HCT116 (cell line): ENCODE measurements at regions not wholly inside any gene's neighbourhood (a gene's known extent, or its start where the extent isn't known, plus 50 kb on each side); places are given as distances from the start of the nearest gene placed in this dataset.

ENCODE experiments used
- ATF3 ChIP-seq: IDR thresholded peaks from 2 replicates; pipeline ENCODE4 v1.6.1; 2012
- CTCF ChIP-seq, 3 experiments: fragments of 200-600 bp in 1 of 3; sonication (generic) in 1 of 3; IDR thresholded peaks in 2 of 3; conservative IDR thresholded peaks in 1 of 3; 2 replicates each; pipeline ENCODE4 v1.5.1; 2012 to 2017; ENCODE audit warnings: low read depth in 2 of 3, low read length in 2 of 3, antibody characterized with exemption in 1 of 3, borderline replicate concordance in 1 of 3, control low read depth in 1 of 3, mild to moderate bottlenecking in 1 of 3, mixed read lengths in 1 of 3, mixed run types in 1 of 3, moderate library complexity in 1 of 3; ENCODE audit not compliant: insufficient read depth in 1 of 3
- EZH2phosphoT487 ChIP-seq: fragments of 200-600 bp; IDR thresholded peaks from 2 replicates; pipeline ENCODE4 v1.6.1; 2018; ENCODE audit warnings: antibody characterized with exemption, borderline replicate concordance
- POLR2A ChIP-seq: IDR thresholded peaks from 2 replicates; pipeline ENCODE4 v1.7.0; 2011; ENCODE audit warnings: borderline replicate concordance; ENCODE audit not compliant: insufficient read depth, insufficient read length; ENCODE audit errors: extremely low read depth
- POLR2AphosphoS5 ChIP-seq: IDR thresholded peaks from 2 replicates; pipeline ENCODE4 v1.6.1; 2011; ENCODE audit warnings: mild to moderate bottlenecking, low read depth, low read length, moderate library complexity
- SP1 ChIP-seq: IDR thresholded peaks from 2 replicates; pipeline ENCODE4 v1.6.1; 2012; ENCODE audit warnings: low read depth
- YY1 ChIP-seq: IDR thresholded peaks from 2 replicates; pipeline ENCODE4 v1.6.1; 2011; ENCODE audit warnings: low read length, low read depth, moderate library complexity, mild to moderate bottlenecking; ENCODE audit not compliant: insufficient replicate concordance; ENCODE audit errors: extremely low read depth
- ZNF274 ChIP-seq: fragments of 200-500 bp; sonication (Bioruptor generic); IDR thresholded peaks from 2 replicates; pipeline ENCODE4 v1.6.1; 2014; ENCODE audit warnings: mild to moderate bottlenecking, low read depth, low read length, inconsistent platforms

GRCh38 chr6:170006071-170006899, 254.9 kb downstream of the ERMARD start:
- TF ChIP-seq ZNF274, result no peak
- TF ChIP-seq YY1, result no peak
- no peak for TF ChIP-seq EZH2phosphoT487
- TF ChIP-seq POLR2A, result no peak
- no peak for TF ChIP-seq SP1
- no peak for TF ChIP-seq CTCF (IDR thresholded peaks at IDR 0.05 in 2 of 3, conservative IDR thresholded peaks at IDR 0.05 in 1 of 3; ENCODE audit: borderline replicate concordance in 1 of 3, insufficient read depth in 1 of 3, low read depth in 2 of 3, low read length in 2 of 3)
- TF ChIP-seq ATF3, result no peak
- no peak for TF ChIP-seq POLR2AphosphoS5
